GM12874 (cell line): ENCODE measurements at regions not wholly inside any gene's neighbourhood (a gene's known extent, or its start where the extent isn't known, plus 50 kb on each side); places are given as distances from the start of the nearest gene placed in this dataset.

Experiments
- TF ChIP-seq, protein P1 (sequence below): IDR thresholded peaks from 2 replicates; pipeline ENCODE4 v1.5.1; 2011; ENCODE audit warnings: low read depth, mild to moderate bottlenecking, control low read depth, low read length, moderate library complexity; ENCODE audit not compliant: insufficient read depth

DNA sequence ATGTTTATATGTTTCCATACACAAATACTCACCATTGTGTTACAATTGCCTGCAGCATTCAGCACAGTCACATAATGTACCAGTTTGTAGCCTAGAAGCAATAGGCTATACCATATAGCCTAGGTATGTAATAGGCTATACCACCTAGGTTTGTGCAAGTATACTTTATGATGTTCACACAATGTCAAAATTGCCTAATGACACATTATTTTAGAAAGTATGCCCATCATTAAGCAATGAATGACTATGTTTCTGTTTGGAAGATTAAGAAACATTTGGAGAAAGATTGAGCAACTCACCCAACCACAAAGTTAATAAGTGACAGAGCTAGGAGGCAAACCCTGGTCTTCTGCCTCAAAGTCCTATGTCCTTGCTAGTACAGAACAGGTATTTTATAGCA is 96.8 kb upstream of the GRIA3 start:
- TF ChIP-seq, protein P1, sequence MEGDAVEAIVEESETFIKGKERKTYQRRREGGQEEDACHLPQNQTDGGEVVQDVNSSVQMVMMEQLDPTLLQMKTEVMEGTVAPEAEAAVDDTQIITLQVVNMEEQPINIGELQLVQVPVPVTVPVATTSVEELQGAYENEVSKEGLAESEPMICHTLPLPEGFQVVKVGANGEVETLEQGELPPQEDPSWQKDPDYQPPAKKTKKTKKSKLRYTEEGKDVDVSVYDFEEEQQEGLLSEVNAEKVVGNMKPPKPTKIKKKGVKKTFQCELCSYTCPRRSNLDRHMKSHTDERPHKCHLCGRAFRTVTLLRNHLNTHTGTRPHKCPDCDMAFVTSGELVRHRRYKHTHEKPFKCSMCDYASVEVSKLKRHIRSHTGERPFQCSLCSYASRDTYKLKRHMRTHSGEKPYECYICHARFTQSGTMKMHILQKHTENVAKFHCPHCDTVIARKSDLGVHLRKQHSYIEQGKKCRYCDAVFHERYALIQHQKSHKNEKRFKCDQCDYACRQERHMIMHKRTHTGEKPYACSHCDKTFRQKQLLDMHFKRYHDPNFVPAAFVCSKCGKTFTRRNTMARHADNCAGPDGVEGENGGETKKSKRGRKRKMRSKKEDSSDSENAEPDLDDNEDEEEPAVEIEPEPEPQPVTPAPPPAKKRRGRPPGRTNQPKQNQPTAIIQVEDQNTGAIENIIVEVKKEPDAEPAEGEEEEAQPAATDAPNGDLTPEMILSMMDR, result no peak

DNA sequence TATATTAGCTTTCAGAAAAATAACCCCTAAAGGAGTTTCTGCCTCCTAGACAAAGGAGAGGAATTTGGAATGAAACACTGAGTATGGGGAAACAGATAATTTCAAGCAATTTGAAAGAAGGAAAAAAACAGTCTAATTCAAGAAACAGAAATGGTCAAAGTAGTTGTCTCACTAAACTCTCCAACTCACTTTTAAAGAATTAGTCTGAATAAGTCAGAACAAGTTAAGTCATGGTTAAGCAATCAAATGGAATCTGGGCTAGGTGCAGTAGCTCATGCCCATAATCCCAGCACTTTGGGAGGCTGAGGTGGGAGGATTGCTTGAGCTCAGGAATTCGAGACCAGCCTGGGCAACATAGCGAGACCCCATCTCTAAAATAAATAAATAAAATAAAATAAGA is 95.7 kb upstream of the GRIA3 start:
- TF ChIP-seq, protein P1, result no peak

DNA sequence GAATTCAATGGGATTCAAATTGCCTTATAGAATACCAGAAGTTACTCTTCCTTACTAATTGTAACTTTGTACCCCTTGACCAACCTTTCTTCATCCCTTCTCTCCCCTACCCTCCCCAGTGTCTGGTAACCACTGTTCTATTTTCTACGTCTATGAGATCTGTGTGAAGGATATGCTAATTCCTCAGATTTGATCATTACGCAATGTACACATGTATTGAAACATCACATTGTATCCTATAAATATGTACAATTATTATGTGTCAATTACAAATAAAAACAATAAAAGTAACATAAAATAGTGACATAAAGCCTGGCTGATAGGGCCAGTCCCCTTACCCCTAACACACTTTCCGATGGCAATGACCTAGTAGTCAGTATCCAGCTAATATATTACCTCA is 95.1 kb upstream of the GRIA3 start:
- TF ChIP-seq, protein P1, result no peak

DNA sequence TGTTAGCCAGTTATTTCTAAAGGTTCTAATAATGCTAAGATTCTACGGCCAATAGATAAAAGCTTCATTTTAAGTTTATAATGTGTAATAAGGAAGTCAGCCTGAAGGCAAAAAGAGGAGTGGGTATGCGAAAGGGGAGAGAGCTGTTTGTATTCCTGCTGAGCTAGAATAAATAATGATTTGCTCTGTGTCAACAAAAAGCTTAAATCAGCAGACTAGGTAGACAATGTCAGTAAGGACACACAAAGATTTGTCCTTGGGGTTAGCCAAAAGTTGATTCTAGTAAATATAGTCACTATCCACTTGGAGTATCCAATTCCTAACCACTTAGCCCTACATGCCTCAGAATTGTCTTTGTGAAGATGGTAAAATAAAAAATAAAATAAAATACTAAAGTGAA is 90.3 kb upstream of the GRIA3 start:
- TF ChIP-seq, protein P1, result no peak

DNA sequence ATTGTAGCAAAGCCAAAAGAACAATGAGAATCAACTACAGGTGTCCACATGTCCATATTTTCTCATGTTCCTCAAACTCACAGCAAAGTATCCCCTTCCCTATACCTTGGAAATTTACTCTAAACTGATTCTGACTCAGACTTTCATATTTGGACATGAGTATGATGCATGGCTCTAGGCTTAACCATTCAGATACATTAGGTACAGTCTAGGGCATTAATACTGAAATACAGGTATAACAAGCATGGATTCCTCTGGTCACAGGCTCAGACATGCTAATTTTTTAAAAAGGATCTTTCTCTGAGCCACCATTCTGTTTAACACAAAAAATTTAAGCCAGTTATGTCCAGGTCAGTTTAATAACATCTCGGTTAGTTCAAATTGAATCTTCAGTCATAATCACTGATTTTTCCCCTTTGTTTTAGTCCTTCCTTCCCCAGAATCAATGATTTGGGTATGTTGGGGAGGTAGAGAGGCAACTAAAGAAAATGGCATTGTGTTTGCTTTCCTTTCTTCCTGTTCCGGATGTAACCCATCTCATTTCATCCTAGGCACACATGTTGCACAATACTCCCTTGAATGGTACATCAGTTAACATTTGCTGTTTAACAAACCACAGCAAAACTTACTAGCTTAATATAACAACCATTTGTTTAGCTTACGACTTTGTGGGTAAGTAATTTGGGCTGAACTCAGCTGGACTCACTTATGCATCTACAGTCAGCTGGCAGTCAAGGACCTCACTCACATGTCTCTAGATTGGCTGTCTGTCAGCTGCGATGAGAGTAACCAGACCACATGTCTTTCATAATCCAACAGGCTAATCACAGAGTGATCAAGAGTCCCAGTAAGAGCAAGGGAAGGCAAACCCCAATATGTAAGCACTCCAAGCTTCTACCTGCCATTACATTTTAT is 75.3 kb upstream of the GRIA3 start:
- TF ChIP-seq, protein P1, result no peak

DNA sequence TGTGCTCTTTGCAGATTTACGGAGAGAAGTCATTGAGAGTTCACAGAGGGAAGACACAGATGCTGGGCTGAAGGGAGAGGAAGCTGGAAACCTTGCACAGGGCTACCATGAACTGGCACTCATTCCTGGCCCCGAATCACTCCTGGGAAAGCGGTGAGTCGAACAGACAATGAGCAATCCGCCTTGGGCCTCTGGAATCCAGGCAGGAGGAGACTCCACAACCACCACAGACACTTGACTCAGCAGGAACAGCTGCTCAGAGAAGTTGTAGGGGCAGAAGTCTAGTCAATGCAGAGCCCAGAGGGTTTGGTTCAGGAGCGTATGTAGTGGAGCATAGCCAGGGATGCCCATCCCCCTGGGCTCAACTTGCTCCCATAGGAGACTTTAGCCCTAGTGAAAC is 62.8 kb upstream of the GRIA3 start:
- TF ChIP-seq, protein P1, result no peak
